Right atrium auricular region (tissue), 2 donors: ENCODE measurements at regions not wholly inside any gene's neighbourhood (a gene's known extent, or its start where the extent isn't known, plus 50 kb on each side); places are given as distances from the start of the nearest gene placed in this dataset.

Experiments
- DNase-seq: peaks from one replicate; pipeline ENCODE4 v3.0.0-alpha.2; 2019; ENCODE audit warnings: low spot score
- H3K27ac ChIP-seq, 2 donors: fragments of 200-600 bp; sonication (generic); 1 replicate in 1 of 2; 2 replicates in 1 of 2; pipeline ENCODE4 v1.5.1; 2016 to 2019
- H3K27me3 ChIP-seq, 2 donors: fragments of 200-600 bp; sonication (generic); one replicate each; pipeline versions ENCODE4 v1.5.1 to v1.6.0; 2017 to 2019
- H3K36me3 ChIP-seq: fragments of 200-600 bp; sonication (generic); one replicate; pipeline ENCODE4 v1.5.1; 2016
- H3K4me1 ChIP-seq, 2 donors: fragments of 200-600 bp; sonication (generic); one replicate each; pipeline versions ENCODE4 v1.5.1 to v1.6.0; 2017 to 2019
- H3K4me3 ChIP-seq, 2 donors: fragments of 200-600 bp; sonication (generic); 1 replicate in 1 of 2; 2 replicates in 1 of 2; pipeline ENCODE4 v1.5.1; 2017 to 2019; ENCODE audit warnings: mild to moderate bottlenecking in 1 of 2, moderate library complexity in 1 of 2
- H3K9me3 ChIP-seq, 2 donors: fragments of 200-600 bp; sonication (generic); one replicate each; pipeline ENCODE4 v1.5.1; 2019
- TF ChIP-seq, protein P1 (sequence below), 2 donors: fragments of 200-600 bp; sonication (generic); IDR thresholded peaks; one replicate each; pipeline ENCODE4 v1.5.1; 2019; ENCODE audit warnings: antibody characterized with exemption in 2 of 2

DNA sequence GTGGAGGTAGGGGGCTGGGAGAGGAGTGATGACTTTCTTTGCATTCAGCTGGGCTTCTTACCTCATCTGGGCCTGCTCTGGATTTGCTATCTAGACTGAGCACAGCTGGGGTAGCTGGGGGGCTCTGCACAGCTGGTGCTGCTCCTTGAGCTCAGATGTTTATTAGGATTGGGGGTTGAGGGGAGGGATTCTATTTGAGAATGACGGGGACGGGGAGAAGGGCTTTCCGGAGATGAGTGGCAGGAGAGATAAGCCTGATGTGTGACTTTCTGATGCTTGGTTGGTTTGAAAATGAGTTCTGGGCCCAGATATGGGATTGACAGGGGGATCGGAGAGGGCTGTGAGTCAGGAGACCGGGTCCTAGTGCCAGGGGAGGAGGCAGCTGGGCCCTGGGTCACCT, 146.1 kb upstream of the CSF3R start:
- Histone ChIP-seq H3K36me3 (no peaks in the 10 kb centered on the region), H3K27me3 (no peaks in the 10 kb centered on the region), H3K27ac (no peak overlapping the region)

DNA sequence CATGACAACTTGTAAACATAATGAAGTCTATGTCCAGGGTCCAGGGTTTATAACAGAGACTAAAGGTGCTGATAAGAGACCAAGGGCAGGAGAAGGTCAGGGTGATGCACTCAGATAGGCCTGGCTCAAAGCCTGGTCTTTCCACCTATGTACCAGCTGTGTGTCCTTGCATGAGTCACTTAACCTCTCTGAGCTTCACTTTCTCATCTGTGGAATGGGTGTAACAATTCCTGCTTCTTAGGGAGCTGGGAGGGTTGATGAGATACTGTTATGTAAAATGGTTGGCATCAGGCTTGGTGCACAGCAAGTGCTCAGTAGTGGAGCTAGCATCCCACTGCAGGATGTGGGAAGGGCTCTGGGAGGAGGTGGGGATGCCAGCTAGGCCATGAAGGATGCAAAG, 143.7 kb upstream of the CSF3R start:
- DNase-seq = no peak
- no peaks in the 10 kb centered on the region for H3K36me3 ChIP-seq
- peaks cover 0 to 2% of the 10 kb centered on the region in 2 donors for H3K9me3 ChIP-seq
- TF ChIP-seq, protein P1, sequence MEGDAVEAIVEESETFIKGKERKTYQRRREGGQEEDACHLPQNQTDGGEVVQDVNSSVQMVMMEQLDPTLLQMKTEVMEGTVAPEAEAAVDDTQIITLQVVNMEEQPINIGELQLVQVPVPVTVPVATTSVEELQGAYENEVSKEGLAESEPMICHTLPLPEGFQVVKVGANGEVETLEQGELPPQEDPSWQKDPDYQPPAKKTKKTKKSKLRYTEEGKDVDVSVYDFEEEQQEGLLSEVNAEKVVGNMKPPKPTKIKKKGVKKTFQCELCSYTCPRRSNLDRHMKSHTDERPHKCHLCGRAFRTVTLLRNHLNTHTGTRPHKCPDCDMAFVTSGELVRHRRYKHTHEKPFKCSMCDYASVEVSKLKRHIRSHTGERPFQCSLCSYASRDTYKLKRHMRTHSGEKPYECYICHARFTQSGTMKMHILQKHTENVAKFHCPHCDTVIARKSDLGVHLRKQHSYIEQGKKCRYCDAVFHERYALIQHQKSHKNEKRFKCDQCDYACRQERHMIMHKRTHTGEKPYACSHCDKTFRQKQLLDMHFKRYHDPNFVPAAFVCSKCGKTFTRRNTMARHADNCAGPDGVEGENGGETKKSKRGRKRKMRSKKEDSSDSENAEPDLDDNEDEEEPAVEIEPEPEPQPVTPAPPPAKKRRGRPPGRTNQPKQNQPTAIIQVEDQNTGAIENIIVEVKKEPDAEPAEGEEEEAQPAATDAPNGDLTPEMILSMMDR (IDR thresholded peaks at IDR 0.05) = no peak
- H3K4me1 ChIP-seq = no peaks in the 10 kb centered on the region
- H3K27ac ChIP-seq = no peak overlapping the region
- no peak overlapping the region for H3K4me3 ChIP-seq
- no peaks in the 10 kb centered on the region for H3K27me3 ChIP-seq

More for the DNA sequence above, 146.1 kb upstream of the CSF3R start:
- Histone ChIP-seq H3K4me1 (no peaks in the 10 kb centered on the region), H3K9me3 (no peaks in the 10 kb centered on the region), H3K4me3 (no peak overlapping the region)
- TF ChIP-seq, protein P1 (IDR thresholded peaks at IDR 0.05) = no peak
- DNase-seq = no peak

DNA sequence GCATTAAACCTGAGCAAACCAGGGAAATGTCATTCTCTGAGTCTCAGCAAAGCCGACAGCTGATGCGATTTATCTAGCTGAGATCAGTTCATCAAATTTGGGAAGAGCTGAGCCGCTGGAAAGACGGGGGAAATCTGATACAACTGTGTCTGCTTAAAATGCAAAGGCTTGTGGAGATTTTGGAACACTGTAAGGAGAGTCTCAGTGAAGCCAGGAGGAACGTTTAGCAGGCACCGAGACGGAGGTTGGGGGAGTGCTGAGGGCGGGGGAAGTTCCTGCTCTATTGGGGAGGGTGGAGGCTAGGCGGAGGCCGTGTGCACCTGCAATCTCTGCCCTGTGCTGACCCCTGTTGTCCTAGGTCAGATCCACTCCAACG, 143.2 kb upstream of the CSF3R start:
- TF ChIP-seq, protein P1 (IDR thresholded peaks at IDR 0.05) = no peak
- H3K4me3 ChIP-seq = no peak overlapping the region
- no peaks in the 10 kb centered on the region for H3K4me1 ChIP-seq
- no peaks in the 10 kb centered on the region for H3K27me3 ChIP-seq
- no peaks in the 10 kb centered on the region for H3K36me3 ChIP-seq
- DNase-seq = no peak
- peaks cover 0 to 5% of the 10 kb centered on the region in 2 donors for H3K9me3 ChIP-seq
- H3K27ac ChIP-seq = no peak overlapping the region

DNA sequence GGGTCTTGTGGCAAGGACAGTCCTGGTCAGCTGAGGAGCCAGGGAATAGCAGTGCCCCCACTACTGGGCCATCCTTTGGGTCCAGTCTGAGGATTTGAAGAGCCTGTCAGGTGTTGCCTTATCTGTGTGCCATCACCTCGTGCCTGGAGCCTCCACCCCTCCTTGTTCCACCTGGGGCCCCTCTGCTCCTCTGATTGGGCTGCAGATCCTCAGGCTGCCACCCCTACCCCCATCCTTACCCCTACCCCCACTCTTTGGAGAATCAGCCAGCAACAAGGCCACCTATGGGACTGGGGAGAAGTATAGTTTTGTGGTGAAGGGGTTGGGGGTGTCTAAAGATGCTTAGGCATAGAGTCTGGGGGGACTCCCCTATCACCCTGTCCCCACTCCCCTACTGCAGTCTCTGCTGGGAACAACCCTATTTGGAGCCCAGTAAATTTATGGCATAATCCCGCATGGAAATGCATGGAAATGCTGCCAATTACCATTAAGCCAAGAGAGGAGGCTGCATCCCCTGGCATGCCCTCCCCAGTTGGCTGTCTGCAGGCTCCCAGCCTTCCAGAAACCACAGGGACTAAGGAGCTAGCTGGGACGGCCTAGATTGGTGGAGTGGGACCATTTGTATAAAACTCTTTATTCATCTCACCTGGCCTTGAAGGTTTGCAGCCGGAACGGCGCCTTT, 142.7 kb upstream of the CSF3R start:
- Histone ChIP-seq H3K27me3 (no peaks in the 10 kb centered on the region), H3K4me3 (no peak overlapping the region), H3K27ac (no peak overlapping the region), H3K36me3 (no peaks in the 10 kb centered on the region), H3K4me1 (no peaks in the 10 kb centered on the region), H3K9me3 (peaks cover 0 to 5% of the 10 kb centered on the region in 2 donors)
- no peak for DNase-seq
- TF ChIP-seq, protein P1 (IDR thresholded peaks at IDR 0.05) = no peak

DNA sequence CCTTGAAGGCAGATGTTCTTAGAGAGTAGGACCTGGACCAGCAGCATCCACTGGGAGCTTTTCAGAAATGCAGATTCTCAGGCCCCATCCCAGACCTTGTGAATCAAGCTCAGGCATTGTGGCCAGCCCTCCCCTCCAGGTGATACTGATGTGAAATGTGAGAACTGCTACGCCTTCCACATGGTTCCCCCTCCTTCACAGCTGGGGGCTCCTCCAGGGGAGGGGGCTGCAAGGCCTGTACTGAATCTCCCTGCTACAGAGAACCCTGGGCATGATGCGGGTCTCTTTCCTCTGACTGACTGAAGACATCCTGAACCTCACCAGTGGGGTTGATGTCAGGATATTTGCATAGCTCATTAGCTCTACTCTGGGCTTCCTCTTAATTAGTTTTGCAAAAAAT, 141.8 kb upstream of the CSF3R start:
- no peaks in the 10 kb centered on the region for H3K36me3 ChIP-seq
- no peak overlapping the region for H3K27ac ChIP-seq
- no peaks in the 10 kb centered on the region for H3K27me3 ChIP-seq
- H3K4me1 ChIP-seq = no peaks in the 10 kb centered on the region
- H3K4me3 ChIP-seq = no peak overlapping the region
- TF ChIP-seq, protein P1 (IDR thresholded peaks at IDR 0.05) = no peak
- no peak for DNase-seq
- peaks cover 0 to 5% of the 10 kb centered on the region in 2 donors for H3K9me3 ChIP-seq
